Thyroid gland (tissue), 4 donors: ENCODE measurements at regions not wholly inside any gene's neighbourhood (a gene's known extent, or its start where the extent isn't known, plus 50 kb on each side); places are given as distances from the start of the nearest gene placed in this dataset.

Experiments
- DNase-seq, 2 donors: peaks; one replicate each; pipeline ENCODE4 v3.0.0-alpha.2; 2019
- H3K27ac ChIP-seq, 3 donors: fragments of 200-600 bp; sonication (generic); 1 replicate in 2 of 3; 2 replicates in 1 of 3; pipeline ENCODE4 v1.5.1; 2016 to 2019; ENCODE audit warnings: mild to moderate bottlenecking in 1 of 3, moderate library complexity in 1 of 3
- H3K27me3 ChIP-seq: fragments of 200-600 bp; sonication (generic); one replicate; pipeline ENCODE4 v1.5.1; 2019
- H3K36me3 ChIP-seq, 2 donors: fragments of 200-600 bp; sonication (generic); one replicate each; pipeline ENCODE4 v1.5.1; 2016 to 2019
- H3K4me1 ChIP-seq, 2 donors: fragments of 200-600 bp; sonication (generic); one replicate each; pipeline ENCODE4 v1.5.1; 2017 to 2019
- H3K4me3 ChIP-seq, 3 donors: fragments of 200-600 bp; sonication (generic); replicated peaks in 1 of 3; 1 replicate in 2 of 3; 2 replicates in 1 of 3; pipeline ENCODE4 v1.5.1; 2016; ENCODE audit warnings: mild to moderate bottlenecking in 1 of 3
- H3K9me3 ChIP-seq: fragments of 200-600 bp; sonication (generic); one replicate; pipeline ENCODE4 v1.5.1; 2017
- CTCF ChIP-seq, 6 experiments: fragments of 200-600 bp in 3 of 6; fragments of 450-650 bp in 3 of 6; sonication (generic) in 3 of 6; IDR thresholded peaks; one replicate each; pipeline ENCODE4 v1.5.1; 2016 to 2019; ENCODE audit warnings: antibody characterized with exemption in 6 of 6, mild to moderate bottlenecking in 2 of 6, inconsistent platforms in 1 of 6, moderate library complexity in 1 of 6
- POLR2A ChIP-seq, 2 donors: fragments of 450-650 bp; IDR thresholded peaks; one replicate each; pipeline ENCODE4 v1.6.1; 2017; ENCODE audit warnings: antibody characterized with exemption in 2 of 2, mild to moderate bottlenecking in 2 of 2, moderate library complexity in 1 of 2
- WGBS, 2 donors: methylation state at CpG; one replicate each; pipeline ENCODE4 v1.1.5; 2017; 5-methylcytosine and 5-hydroxymethylcytosine counted together
- intact Hi-C: fragments of 100-400 bp; cut with DNase I; formaldehyde crosslinking; loops from one replicate; pipeline ENCODE4 v1.15.1; 2023

- Histone ChIP-seq H3K9me3 (no peaks in the 10 kb centered on the region), H3K36me3 (no peaks in the 10 kb centered on the region), H3K4me1 (no peaks in the 10 kb centered on the region), H3K4me3 (no peak overlapping the region), H3K27ac (no peak overlapping the region), H3K27me3 (no peaks in the 10 kb centered on the region)
- WGBS, 2 donors = 50 to 56% methylated on average over 1 of the region's 1 CpG
- intact Hi-C loops = no loop called here
- TF ChIP-seq CTCF (IDR thresholded peaks at IDR 0.05) (no peak), POLR2A (IDR thresholded peaks at IDR 0.05) (no peak)
- DNase-seq = no peak
Measured at GRCh38 chr12:19065871-19066270, 63.7 kb upstream of the PLEKHA5 start.

- Histone ChIP-seq H3K36me3 (no peaks in the 10 kb centered on the region), H3K27me3 (no peaks in the 10 kb centered on the region), H3K4me3 (no peak overlapping the region), H3K27ac (no peak overlapping the region), H3K9me3 (no peaks in the 10 kb centered on the region), H3K4me1 (no peaks in the 10 kb centered on the region)
- TF ChIP-seq POLR2A (IDR thresholded peaks at IDR 0.05) = no peak
- no peak for TF ChIP-seq CTCF (IDR thresholded peaks at IDR 0.05)
- no peak for DNase-seq
- WGBS, 2 donors = 68 to 70% methylated on average over 3 of the region's 3 CpGs
- intact Hi-C loops = no loop called here
Measured at GRCh38 chr12:19066475-19067001, 63.0 kb upstream of the PLEKHA5 start.

GRCh38 chr12:19068137-19068536, 61.4 kb upstream of the PLEKHA5 start:
- no peaks in the 10 kb centered on the region for H3K27me3 ChIP-seq
- no peak for TF ChIP-seq CTCF (IDR thresholded peaks at IDR 0.05)
- H3K4me3 ChIP-seq = no peak overlapping the region
- H3K4me1 ChIP-seq = no peaks in the 10 kb centered on the region
- WGBS, 2 donors = 69 to 83% methylated on average over 1 of the region's 1 CpG
- no peak overlapping the region for H3K27ac ChIP-seq
- no peaks in the 10 kb centered on the region for H3K36me3 ChIP-seq
- DNase-seq = no peak
- H3K9me3 ChIP-seq = no peaks in the 10 kb centered on the region
- intact Hi-C loops = no loop called here

- no peaks in the 10 kb centered on the region for H3K27me3 ChIP-seq
- intact Hi-C loops = no loop called here
- H3K9me3 ChIP-seq = no peaks in the 10 kb centered on the region
- no peak for DNase-seq
- no peak overlapping the region for H3K4me3 ChIP-seq
- H3K4me1 ChIP-seq = no peaks in the 10 kb centered on the region
- no peaks in the 10 kb centered on the region for H3K36me3 ChIP-seq
- no peak for TF ChIP-seq CTCF (IDR thresholded peaks at IDR 0.05)
- no peak for TF ChIP-seq POLR2A (IDR thresholded peaks at IDR 0.05)
- 76 to 81% methylated on average over 1 of the region's 1 CpG for WGBS, 2 donors
- H3K27ac ChIP-seq = no peak overlapping the region
Measured at GRCh38 chr12:19070341-19070740, 59.2 kb upstream of the PLEKHA5 start.

GRCh38 chr12:19074700-19075099, 54.8 kb upstream of the PLEKHA5 start:
- no peak overlapping the region for H3K4me3 ChIP-seq
- TF ChIP-seq POLR2A (IDR thresholded peaks at IDR 0.05) = no peak
- no peak for TF ChIP-seq CTCF (IDR thresholded peaks at IDR 0.05)
- 73% methylated on average over 4 of the region's 4 CpGs for WGBS, 2 donors
- no peaks in the 10 kb centered on the region for H3K9me3 ChIP-seq
- intact Hi-C loops = no loop called here
- no peaks in the 10 kb centered on the region for H3K27me3 ChIP-seq
- H3K4me1 ChIP-seq = no peaks in the 10 kb centered on the region
- H3K36me3 ChIP-seq = no peaks in the 10 kb centered on the region
- no peak for DNase-seq
- H3K27ac ChIP-seq = no peak overlapping the region
